Bone marrow (tissue), 2 donors: ENCODE measurements at regions not wholly inside any gene's neighbourhood (a gene's known extent, or its start where the extent isn't known, plus 50 kb on each side); places are given as distances from the start of the nearest gene placed in this dataset.
"Not testable (repeated sequence)": the region's sequence is repeated elsewhere in the genome, so short reads cannot be mapped to it uniquely, and the experiment has no call there.

Source experiments
- DNase-seq, 2 donors: peaks; one replicate each; lab custom pipeline; 2025; lab: John Stamatoyannopoulos, UW

DNA sequence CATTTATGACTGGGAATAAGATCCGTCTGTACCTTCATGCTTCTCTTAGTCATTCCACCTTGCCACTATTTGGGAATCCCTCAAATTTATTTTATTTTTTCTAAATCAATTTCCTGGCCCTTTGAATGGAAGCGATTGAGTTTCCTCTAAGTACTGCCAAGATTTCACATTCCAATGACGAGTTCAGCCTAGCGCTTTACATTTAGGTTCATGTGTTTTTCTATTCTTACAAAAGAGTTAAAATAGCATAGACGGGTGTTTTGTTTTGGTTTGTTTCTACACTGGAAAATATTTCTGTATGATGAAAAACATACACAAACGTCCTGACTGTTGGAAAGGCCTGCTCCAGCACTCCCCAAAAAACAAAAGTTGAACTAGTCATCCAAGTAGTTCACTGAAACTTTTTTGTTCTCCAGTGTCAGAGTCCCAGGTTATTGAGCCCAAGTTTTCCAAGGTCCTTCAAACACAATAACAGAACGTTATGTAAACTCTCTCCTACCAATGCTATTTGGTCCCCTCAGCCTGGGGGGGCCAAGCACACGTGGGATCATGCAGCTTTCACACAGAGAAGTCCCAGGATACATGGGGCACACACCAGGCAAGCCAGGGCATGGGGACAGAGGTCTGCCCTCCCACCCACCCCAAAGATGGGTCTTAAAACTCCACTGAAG is 74.8 kb upstream of the FOXN3 start:
- no peak for DNase-seq

DNA sequence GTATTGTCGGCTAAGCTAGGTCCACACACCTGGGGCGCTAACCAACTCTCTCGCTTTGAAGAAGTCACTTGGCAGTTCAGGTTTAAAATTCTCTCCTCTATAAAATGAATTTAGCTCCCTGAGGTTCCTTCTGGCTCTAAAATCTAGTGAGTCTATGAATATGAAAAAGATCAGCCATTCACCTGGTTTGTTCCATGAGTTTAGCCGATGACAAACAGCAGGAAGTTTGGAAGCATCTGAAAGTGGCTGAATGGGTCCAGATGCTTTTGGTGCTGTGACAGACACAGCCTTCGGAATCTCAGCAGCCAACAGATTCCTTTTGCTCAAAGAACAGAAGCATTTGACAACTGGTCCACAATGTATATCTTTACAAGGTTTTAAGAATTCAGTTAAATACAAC is 73.4 kb upstream of the FOXN3 start:
- DNase-seq = no peak

DNA sequence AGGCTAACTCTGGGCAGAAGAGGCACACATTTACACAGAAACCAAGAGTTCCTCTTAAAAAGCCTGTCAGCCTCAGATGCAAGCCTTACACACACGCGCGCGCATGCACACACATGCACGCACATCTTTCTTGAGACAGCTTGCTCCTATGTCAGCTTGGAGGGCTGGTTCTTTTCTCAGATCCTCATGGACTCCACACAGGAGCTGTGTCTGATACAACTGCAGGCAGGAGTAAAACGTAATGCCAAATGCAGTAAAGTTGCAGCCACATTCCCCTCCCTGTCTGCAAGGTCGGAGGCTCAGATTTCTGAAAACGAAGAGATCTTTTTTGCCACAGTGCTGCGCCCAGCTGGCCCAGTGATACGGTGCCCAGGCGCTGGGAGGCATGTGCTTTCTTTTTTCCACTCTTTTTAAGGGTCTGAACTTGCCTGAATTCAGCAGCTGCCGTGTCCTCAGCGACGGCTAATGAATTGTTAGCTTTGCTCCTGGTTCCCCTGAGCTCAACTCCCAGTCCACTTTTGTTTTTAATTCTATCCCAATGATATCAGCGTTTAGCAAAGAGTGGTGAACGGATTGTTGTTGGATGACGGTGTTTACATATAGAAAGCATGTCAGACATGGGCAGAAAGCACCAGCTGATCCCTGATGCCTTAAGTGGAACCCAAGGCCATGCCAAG is 72.9 kb upstream of the FOXN3 start:
- DNase-seq = no peak

DNA sequence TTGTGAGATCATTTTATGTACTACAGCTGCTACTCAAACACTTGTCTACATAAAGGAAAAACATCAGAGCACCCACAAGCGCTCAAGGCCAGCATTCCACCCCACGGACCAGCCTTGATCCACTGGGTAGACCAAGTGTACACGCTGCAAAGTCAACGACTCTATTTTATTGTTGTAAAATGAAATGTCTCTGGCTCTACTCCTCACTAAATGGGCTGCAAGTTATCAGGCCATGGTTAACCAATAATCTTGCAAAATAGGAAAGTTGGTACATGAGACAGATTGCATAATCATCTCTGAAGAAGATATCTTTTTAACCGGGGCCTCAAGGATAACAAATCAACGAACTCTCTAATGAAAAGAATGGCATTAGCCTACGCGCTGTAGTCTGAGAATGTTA is 69.9 kb upstream of the FOXN3 start:
- no peak for DNase-seq

DNA sequence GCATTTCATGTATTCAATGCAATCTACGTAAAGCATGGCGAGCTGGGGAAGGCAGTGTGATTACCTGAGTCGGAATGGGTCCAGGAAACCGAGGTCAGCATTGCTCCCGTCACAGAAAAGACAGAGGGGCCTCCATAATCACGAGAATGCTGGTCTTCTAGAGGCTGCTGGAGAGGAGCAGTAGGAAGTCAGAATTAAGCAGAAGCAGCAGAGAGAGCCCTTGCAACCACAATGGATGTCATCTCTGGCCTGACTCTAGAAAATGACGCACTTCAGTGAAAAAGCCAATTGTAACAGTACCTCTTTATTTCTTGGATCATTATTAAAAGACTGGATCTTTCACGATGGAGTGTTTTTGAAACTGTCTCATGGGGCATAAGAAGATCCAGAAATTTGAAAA is 69.5 kb upstream of the FOXN3 start:
- DNase-seq = no peak

DNA sequence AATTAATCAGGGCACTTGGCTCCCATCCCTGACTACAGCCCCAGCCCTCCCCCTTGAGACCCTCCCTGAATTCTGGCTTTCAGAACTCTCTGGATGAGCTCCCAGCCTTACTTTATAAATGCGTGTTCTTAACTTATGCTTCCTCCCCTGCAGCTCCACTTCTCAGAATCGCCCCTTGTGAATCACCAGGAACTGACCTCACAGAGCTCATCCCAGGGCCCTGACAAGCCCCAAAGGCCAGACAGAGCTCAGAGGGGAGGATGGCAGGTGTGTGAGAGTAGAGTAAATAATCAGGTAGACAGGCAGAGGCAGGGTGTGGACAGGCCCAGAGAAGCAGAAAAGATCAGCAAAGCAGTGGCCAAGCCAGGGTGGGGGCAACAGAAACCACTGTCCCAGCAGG is 68.2 kb upstream of the FOXN3 start:
- DNase-seq = no peak

DNA sequence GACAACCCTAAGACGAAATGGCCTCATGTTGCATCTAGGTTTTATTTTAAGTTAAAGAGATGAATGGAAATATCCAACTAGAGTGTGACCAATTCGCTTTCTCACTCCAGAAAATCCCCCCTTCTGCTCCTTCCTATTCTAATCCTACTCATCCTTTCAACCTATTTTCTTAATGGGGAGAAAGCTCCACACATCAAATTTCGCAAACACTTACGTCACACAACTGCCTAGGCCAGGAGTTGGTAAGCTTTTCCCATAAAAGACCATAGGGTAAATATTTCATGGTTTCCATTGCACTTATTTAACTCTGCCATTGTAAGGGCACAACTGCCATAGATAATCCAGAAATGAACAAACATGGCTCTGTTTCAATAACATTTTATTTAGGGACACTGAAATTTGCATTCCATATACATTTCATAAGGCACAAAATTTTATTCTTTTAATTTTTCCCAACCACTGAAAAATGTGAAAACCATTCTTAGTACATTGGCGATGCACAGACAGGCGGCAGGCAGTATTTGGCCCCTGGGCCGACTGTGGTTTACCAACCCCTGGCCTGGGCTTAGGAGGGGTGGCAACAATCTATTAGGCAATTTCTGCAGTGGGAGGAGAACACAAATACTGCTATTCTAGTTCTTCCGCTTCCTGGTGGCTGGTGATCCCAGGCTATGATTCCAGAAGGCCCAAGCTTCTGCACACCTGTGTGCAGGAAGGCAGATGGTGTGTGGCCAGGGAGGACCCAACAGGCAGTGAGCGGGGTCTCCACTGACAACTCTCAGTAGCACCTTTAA is 67.2 kb upstream of the FOXN3 start:
- DNase-seq = no peak

DNA sequence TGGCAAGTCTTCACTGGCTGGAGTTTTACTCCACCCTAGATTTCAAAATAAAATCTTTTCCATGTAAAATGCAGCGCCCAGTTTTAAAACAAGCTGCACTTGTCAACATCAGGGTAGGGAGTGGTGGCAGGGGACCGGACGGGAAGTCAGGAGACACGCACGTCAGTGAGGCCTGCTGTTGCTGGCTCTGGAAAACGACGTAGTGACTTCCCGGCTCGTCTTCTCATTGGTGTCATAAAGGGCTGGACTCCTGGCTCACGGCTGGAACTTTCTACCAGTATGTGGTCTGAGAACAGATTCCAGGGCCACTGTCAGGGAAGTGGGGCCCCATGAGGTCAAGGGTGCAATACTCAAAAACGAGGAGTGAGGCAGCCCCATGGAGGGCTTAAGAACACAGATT is 64.2 kb upstream of the FOXN3 start:
- DNase-seq = no peak

DNA sequence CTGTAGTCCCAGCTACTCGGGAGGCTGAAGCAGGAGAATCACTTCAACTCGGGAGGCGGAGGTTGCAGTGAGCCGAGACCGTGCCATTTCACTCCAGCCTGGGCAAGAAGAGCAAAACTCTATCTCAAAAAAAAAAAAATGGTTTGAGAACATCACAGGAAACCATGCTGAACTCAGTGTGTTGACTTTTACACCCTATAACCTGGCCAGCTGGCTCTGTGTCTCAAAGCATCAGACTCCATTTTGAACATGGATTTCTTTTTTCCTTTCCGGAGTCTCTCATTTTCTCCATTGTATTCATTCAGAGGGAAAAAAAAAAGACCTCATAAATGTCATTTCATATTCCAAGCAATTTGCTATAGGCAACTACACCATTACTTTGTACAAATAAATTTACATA is 63.2 kb upstream of the FOXN3 start:
- DNase-seq = no peak

DNA sequence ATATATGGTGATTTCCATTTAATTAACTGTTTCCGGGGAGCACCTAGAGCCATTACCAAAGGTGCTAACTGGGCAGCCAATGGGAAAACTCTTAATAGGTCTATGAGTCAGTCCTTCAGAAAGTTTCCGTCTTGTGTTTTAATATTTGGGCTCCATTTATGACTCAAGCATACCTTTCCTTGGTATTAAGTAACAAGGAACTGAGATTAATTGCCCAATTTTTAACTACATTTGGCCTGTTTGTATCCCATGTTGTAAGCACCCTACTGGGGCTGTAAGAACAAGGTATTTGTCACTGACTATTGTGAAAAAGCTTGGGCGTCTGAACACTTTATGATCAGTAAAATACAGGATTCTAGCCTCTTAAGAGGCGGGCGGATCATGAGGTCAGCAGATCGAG is 62.8 kb upstream of the FOXN3 start:
- no peak for DNase-seq

DNA sequence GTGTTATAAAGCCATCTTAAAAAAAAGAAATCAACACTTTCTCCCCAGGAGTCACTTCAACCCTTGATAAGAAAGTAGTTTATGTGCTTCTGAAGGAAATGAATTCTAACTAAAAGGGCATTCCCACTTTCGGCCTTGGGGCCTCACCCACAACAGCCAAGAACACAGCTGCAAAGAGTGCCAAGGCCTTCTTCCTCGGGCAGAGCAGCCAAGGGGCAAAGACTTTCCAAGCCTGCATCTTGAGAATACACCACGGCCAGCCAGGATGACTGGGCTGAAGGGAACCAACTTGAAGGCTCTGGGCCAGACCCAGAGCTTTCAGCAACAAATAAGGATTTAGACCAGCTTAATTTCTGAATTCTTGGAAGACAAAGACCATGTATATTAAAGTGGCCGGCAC is 60.4 kb upstream of the FOXN3 start:
- DNase-seq = no peak

DNA sequence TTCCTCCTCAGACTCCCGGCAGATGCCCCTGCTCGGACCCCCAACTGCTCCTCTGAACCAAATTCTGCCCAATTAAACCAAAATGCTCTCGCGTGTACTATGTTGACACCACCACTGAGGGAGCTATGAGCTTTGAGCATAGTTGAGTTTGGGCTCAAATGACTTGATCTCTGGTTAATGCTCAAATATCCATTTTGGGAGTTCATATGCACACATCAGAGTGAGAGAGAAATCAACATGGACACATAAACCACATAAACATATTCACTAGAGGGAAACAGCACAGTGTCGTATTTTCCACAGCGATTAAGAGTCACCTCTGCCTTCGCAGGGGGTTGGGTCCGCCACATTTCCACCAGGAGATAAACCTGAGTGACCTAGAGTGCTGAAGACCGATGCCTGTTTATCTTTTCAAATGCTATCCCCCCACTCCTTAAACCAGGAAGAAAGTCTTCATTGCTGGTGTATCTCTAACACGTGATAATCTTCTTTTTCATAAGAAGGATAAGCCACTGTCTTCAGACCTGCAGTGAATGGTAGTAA is 59.4 kb upstream of the FOXN3 start:
- DNase-seq = no peak

DNA sequence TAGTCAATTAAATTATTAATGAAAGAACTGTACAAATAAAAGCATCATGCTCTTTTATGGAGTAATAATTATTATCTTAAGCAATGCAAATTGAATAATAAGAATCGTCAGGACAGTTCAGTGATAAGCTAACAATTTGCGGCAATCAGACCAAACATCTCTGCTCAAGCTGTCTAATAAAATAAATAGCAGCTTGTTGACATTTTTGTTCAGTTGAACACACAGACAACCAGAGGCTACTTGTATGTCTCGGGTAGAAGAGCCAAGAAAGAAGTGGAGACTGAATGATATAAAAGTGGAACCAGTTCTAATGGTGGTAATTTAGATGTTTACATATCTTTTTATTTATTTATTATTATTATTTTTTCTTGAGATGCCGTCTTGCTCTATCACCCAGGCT is 57.4 kb upstream of the FOXN3 start:
- DNase-seq = no peak

DNA sequence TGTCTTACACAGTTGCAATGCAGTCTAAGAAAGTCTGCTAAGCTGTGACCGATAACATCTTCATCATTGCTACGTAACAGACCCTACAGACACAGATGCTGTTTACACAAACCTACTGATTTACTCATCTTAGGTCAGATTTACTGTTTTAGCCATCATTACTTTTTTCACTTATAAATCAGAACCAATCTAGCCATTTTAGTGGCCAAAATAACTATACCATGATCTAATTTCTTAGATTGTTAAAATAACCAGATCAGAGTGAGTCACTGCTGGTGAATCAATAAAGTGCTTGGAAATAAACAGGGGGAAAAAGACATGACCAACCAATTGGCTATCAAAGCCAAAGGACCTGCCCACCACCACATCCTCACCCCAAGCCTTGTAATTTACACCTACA is 57.0 kb upstream of the FOXN3 start:
- DNase-seq = no peak

DNA sequence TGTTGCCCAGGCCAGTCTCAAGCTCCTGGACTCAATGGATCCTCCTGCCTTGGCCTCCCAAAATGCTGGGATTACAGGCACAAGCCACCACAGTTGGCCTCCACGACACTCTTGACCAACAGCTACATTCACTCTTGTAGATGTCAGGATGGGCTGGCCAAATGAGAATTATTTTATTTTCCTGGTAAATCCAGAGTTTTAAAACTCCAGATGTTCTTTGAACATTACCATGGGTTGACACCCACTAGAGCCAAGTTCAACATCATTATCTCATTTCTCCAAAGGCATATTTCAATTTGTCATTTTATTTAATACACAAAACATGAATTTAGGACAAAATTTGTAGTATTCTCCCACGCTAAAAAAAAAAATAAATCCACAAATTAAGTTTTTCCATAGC is 56.5 kb upstream of the FOXN3 start:
- DNase-seq = no peak

DNA sequence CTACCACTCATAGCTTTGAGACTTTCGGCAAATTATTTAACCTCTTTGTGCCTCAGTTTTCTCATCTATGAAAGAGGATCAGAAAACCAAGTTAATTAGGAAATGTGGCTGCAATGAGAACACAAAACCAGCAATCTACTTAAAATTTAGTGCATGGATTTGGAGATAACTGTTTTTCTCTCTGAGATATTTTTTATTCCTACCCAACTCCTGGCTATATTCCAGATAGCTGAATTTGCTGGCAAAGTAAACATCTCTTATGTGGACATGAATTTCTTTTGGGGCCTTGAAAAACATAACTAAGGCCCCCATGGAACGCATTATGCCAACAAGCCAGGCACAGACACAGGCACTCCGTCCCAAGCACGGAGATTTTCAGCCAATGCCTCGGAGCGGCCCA is 53.4 kb upstream of the FOXN3 start:
- DNase-seq = no peak

DNA sequence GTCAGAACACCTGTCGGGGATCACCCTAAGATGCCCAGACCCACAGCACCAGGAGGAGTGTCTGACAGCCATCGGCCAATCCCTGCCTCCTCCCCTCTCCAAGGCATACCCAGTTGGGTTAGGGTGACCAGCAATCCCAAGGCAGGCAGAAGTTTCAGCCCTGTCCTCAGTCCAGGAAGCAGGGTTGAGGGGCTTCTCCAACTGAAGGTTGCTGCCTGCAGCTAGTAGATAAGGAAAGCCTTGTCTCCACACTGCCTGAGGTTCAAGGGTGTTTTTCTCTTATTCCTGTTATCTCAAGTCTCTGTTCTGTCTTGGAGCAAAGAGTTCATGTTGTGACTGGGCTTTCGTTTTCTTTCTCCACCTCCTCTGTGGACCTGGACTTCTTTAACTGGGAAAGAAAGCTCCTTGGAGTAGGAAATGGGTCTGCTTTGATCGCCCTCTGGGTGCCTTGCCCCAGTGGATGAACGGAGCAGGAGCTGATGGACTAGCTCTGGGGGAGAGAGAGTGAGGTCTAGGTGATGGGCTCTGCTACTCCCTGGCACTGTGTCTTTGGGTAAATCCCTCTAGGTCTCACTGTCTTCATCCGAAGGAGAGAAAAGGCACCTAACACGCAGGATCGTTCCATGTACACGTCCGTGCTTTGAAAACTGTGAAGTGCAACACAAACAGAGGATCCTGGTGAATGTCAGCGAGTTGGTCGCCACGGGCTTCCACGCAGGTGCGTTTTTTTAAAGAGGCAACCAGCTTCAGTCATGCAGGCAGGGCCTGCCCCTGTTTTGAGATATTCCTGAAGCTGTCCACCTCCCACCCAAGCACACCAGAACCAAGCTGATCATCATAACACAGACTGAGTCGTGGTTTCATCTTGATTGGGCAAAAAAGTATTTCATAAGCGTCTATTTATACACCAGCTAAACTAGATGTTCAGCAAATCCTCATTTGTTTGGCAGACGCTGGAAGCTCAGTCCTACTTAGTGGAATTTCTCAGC is 52.5 kb upstream of the FOXN3 start:
- no peak for DNase-seq

DNA sequence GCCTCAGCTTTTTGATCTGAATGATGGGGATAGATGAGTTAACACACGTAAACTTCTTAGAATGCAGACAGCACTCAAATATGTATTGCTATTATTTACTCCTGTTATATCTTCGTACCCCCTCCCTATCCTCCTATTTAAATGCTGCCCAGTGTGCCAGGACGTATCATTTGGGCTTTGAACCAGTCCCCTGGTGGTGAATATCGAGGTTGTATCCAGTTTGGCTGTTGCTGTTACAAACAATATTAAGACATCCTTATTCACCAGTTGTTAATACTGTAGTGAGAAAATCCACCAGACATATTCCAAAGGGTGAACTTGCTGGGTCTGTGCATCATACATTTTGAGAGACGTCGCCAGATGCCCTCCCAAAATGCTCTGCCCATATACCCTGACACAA is 51.5 kb upstream of the FOXN3 start:
- no peak for DNase-seq

DNA sequence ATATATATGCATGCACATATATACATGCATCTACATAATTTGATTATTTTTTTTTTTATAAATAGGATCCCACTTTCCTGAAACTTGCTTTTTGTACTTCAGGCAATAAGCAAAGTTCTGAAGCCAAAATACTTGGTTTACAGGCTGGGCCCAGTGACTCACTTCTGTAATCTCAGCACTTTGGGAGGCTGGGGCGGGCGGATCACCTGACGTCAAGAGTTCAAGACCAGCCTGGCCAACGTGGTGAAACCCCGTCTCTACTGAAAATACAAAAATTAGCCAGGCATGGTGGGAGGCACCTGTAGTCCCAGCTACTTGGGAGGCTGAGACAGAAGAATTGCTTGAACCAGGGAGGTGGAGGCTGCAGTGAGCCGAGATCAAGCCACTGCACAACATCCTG is 51.0 kb upstream of the FOXN3 start:
- not testable (repeated sequence) for DNase-seq

DNA sequence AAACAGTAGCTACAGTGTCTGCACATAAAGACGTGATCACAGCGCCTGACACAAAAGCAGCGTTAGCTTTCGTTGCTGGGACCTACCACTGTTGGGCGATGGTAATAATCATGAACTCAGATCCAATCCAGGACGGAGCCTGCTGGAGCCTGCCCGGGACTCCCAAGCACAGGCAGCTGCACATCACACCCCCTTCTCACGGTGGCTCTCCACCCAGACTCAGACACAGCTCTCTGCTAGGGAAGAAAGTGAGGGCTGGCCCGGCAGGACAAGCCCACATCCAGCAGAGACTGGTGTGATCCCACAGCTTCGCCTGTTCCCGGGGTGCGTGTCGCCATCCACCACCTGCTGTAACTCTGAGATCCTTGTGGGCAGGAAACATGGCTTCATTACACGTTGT is 49.9 kb upstream of the FOXN3 start:
- DNase-seq = no peak
